22Rv1 (cell line): ENCODE measurements at regions not wholly inside any gene's neighbourhood (a gene's known extent, or its start where the extent isn't known, plus 50 kb on each side); places are given as distances from the start of the nearest gene placed in this dataset.

Experiments
- H3K27ac ChIP-seq: fragments of 450-650 bp; 2 replicates; pipeline ENCODE4 v1.5.1; 2017
- CTCF ChIP-seq: fragments of 450-650 bp; IDR thresholded peaks from 2 replicates; pipeline ENCODE4 v1.5.1; 2017; ENCODE audit warnings: mild to moderate bottlenecking
- ZFX ChIP-seq: fragments of 450-650 bp; IDR thresholded peaks from 2 replicates; pipeline ENCODE4 v1.6.1; 2017; ENCODE audit warnings: antibody characterized with exemption, borderline replicate concordance

- TF ChIP-seq CTCF (no peak), ZFX (no peak)
- H3K27ac ChIP-seq = no peak overlapping the region
These were observed 306.2 kb downstream of the MATN1 start for GRCh38 chr1:30417001-30417700.

- no peak overlapping the region for H3K27ac ChIP-seq
- TF ChIP-seq CTCF = no peak
These were observed 307.1 kb downstream of the MATN1 start for GRCh38 chr1:30416221-30416820.

- H3K27ac ChIP-seq = no peak overlapping the region
- TF ChIP-seq CTCF (no peak), ZFX (no peak)
These were observed 308.0 kb downstream of the MATN1 start for GRCh38 chr1:30415171-30415940.

GRCh38 chr1:30414851-30415165 lies 308.6 kb downstream of the MATN1 start:
- no peak overlapping the region for H3K27ac ChIP-seq
- no peak for TF ChIP-seq ZFX
- TF ChIP-seq CTCF = no peak

GRCh38 chr1:30414086-30414850 lies 309.1 kb downstream of the MATN1 start:
- TF ChIP-seq ZFX = no peak
- TF ChIP-seq CTCF = no peak
- H3K27ac ChIP-seq = no peak overlapping the region

GRCh38 chr1:30413606-30414005 lies 309.8 kb downstream of the MATN1 start:
- no peak overlapping the region for H3K27ac ChIP-seq
- no peak for TF ChIP-seq ZFX
- no peak for TF ChIP-seq CTCF
